ACHN (cell line): ENCODE measurements at regions not wholly inside any gene's neighbourhood (a gene's known extent, or its start where the extent isn't known, plus 50 kb on each side); places are given as distances from the start of the nearest gene placed in this dataset.

Experiments used
- DNase-seq: peaks from one replicate; pipeline ENCODE4 v3.0.0-alpha.2; 2015
- in situ Hi-C: cut with HindIII; loops from 2 replicates; pipeline ENCODE4 v1.10.0; 2017; ENCODE audit warnings: low sequenced_read_pairs, low pct_ligation_motif_present, low pct_unique_long_range_greater_than_20kb

- in situ Hi-C loops: no loop called here
- DNase-seq: no peak
Measured at GRCh38 chr10:3418041-3418754, 245.6 kb upstream of the PITRM1 start.

- DNase-seq: no peak
- in situ Hi-C loops: no loop called here
Measured at GRCh38 chr10:3417096-3417495, 244.5 kb upstream of the PITRM1 start.

- in situ Hi-C loops: no loop called here
- no peak for DNase-seq
Measured at GRCh38 chr10:3415878-3416605, 243.5 kb upstream of the PITRM1 start.

- in situ Hi-C loops: no loop called here
- no peak for DNase-seq
Measured at GRCh38 chr10:3415038-3415736, 242.6 kb upstream of the PITRM1 start.

GRCh38 chr10:3414667-3415023, 242.1 kb upstream of the PITRM1 start:
- DNase-seq: no peak
- in situ Hi-C loops: no loop called here

GRCh38 chr10:3413937-3414666, 241.5 kb upstream of the PITRM1 start:
- DNase-seq: no peak
- in situ Hi-C loops: no loop called here

- DNase-seq: no peak
- in situ Hi-C loops: no loop called here
Measured at GRCh38 chr10:3412646-3413045, 240.1 kb upstream of the PITRM1 start.

GRCh38 chr10:3412071-3412582, 239.5 kb upstream of the PITRM1 start:
- DNase-seq: no peak
- in situ Hi-C loops: no loop called here

- no peak for DNase-seq
- in situ Hi-C loops: no loop called here
Measured at GRCh38 chr10:3411044-3411443, 238.5 kb upstream of the PITRM1 start.

GRCh38 chr10:3409928-3410327, 237.3 kb upstream of the PITRM1 start:
- in situ Hi-C loops: no loop called here
- DNase-seq: no peak

GRCh38 chr10:3408603-3409365, 236.2 kb upstream of the PITRM1 start:
- in situ Hi-C loops: no loop called here
- DNase-seq: no peak

GRCh38 chr10:3407208-3407607, 234.6 kb upstream of the PITRM1 start:
- no peak for DNase-seq
- in situ Hi-C loops: no loop called here

GRCh38 chr10:3406556-3406955, 234.0 kb upstream of the PITRM1 start:
- in situ Hi-C loops: no loop called here
- no peak for DNase-seq

GRCh38 chr10:3404381-3404780, 231.8 kb upstream of the PITRM1 start:
- in situ Hi-C loops: no loop called here
- no peak for DNase-seq

GRCh38 chr10:3402187-3402751, 229.7 kb upstream of the PITRM1 start:
- DNase-seq: no peak
- in situ Hi-C loops: no loop called here

GRCh38 chr10:3401491-3401938, 228.9 kb upstream of the PITRM1 start:
- no peak for DNase-seq
- in situ Hi-C loops: no loop called here

GRCh38 chr10:3400348-3400747, 227.8 kb upstream of the PITRM1 start:
- no peak for DNase-seq
- in situ Hi-C loops: no loop called here

GRCh38 chr10:3399756-3400155, 227.2 kb upstream of the PITRM1 start:
- no peak for DNase-seq
- in situ Hi-C loops: no loop called here
